Adipose tissue (tissue), 3 donors: ENCODE measurements at regions not wholly inside any gene's neighbourhood (a gene's known extent, or its start where the extent isn't known, plus 50 kb on each side); places are given as distances from the start of the nearest gene placed in this dataset.

Experiments
- H3K27ac ChIP-seq: one replicate; pipeline ENCODE4 v1.5.1; 2013; ENCODE audit warnings: low read depth, low read length
- WGBS, 3 donors: extraction: QIAGEN DNeasy Blood & Tissue Kit; methylation state at CpG; one replicate each; pipeline ENCODE4 v1.1.7; 2013; 5-methylcytosine and 5-hydroxymethylcytosine counted together
- donor health status: healthy with polysubstance abuse.
- donor health status: Bipolar disorder and iron deficiency.
- donor health status: healthy.

DNA sequence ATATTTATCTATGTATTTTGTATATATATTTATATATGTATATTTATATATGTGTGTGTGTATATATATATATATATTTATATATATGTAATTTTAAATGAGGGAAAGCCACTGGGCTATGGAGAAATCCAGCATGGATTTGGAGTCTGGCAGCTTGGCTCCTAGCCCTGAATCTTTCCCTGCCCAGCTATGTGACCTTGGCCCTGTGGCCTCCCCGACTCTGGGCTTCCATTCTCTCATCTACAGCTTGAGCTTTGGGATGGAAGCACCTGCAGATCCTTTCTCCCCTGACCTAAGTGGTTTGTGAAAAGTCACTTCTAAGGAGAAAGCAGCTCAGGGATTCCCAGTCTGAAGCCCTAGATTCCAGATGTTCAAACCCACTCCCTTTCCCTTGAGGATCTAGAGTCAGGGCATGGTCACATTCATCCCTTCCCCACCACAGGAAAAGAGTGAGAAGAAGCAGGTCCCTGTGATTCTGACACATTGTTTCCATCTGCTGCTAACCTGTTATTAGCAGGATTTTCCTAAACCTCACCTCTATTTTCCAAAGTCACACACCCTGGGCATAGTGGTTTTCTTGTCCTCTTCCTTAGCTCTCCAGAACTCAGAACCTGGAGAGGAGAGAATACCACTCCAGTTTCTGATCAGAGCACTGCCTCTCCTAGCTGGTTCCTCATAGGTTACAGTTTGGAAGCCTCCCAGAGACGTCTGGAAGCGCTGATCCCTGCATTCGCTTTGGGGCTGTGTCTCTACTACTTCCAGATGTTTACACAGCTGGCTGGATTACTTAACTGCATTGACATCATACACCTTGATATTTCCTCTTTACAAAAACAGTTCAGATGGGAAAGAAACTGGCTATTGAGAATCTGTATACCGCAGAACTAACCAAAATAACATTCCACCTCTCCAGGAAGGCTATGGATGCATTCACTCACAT lies 327.5 kb upstream of the ZMIZ1 start:
- H3K27ac ChIP-seq = no peak overlapping the region
- 34 to 48% (median 40%) methylated on average over 5 of the region's 5 CpGs for WGBS, 3 donors

DNA sequence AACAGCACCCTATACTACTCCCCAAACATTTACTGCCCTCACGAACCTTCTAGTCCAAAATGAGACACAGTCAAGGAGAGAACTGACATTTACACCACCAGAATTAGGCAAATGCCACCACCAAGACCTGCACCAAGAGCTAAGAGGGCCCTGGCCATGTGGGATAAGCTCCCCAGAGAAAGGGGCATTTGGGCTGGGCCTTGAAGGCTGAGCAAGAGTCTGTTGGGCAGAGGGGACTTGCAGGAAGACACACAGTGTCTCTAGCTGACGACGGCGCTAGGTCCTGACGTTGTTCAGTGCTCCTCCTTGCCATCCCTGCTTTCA lies 326.4 kb upstream of the ZMIZ1 start:
- no peak overlapping the region for H3K27ac ChIP-seq
- 89 to 93% (median 93%) methylated on average over 5 of the region's 5 CpGs for WGBS, 3 donors

DNA sequence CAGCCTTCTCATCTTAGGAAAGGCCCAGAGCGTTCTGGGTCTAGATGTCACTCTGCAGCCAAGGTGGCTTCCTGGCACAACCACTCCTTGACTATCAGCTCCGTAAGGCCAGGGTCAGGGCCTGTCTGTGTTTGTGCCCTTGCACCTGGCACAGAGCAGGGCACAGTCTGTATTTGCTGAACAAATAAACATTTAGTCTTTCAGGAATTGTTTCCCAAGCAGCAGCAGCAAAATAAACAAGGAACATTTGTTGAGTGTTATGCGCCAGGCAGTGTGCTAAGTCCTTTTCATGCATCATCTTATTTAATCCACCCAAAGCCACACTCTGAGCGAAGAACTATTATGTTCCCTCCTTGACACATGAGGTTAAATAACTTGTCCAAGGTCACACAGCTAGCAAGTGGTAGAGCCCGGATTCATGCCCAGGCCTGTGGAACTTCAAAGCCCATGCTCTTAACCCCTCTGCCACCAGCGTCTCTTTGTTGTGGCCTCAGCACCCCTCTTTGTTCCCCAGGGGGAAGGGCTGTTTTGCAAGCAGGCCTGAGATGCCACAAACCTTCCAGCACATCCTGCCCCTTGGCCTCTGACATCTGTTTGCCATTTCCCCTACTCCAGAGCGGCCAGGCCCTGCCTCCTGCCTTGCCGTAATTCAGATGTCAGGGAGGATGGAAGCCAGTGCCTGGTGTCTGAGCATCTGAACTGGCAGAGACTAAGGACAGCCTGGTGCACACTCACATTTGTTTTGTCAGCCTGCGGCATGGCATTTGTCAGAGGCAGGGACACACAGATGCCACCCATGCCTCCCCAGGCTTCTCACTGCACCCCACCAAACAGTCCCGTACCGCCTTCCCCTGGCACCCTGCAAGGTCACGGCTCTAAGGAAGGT lies 325.8 kb upstream of the ZMIZ1 start:
- no peak overlapping the region for H3K27ac ChIP-seq
- 63 to 68% (median 66%) methylated on average over 12 of the region's 12 CpGs for WGBS, 3 donors

DNA sequence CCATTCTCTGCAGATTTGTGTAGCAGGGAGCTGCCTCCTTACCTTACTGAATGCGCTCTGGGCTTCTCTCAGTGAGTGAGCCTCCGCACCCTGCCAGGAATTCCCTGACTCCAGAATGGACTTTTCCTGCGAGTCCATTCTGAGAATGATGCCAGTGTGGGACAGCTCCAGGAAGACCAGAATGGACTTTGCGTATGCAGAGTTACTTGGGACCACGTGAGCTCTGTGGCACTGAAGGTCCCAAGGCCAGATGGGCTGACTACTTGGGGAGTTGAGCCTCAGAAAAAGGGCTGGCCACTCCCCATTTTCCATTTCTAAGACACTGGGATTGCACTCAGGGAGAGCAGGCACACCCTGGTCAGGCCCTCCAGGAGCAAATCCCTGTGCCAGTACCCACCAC lies 324.7 kb upstream of the ZMIZ1 start:
- 79 to 85% (median 84%) methylated on average over 5 of the region's 5 CpGs for WGBS, 3 donors
- no peak overlapping the region for H3K27ac ChIP-seq

DNA sequence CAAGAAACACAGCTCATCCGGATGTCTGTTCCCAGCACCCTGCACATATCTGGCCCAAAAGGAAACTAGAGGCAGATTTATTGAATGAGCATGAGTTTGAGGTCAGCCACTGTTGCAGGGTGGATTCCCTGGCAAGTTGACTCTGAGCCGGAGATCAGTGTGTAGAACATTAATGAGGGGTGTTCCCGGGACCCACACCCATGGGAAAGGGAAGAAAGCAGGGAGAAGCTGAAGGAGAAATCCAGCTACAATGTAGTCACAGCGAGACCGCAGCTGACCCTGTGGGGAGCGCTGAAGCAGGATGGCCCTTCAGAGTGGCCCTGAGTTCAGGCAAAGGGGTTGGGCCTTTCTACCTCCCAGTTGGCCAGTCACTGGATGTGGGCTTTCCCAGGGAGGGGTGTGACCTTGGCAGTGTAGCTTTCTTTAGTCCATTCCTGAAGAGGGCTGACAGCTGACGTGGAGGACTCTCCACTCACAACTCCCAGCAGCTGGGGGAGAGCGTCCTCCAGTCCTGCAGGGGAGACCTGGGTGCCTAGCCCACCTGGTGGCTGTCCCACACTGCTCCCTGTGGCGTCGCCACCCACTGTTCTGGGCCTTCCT lies 324.2 kb upstream of the ZMIZ1 start:
- 42 to 71% (median 53%) methylated on average over 10 of the region's 10 CpGs for WGBS, 3 donors
- H3K27ac ChIP-seq = no peak overlapping the region

DNA sequence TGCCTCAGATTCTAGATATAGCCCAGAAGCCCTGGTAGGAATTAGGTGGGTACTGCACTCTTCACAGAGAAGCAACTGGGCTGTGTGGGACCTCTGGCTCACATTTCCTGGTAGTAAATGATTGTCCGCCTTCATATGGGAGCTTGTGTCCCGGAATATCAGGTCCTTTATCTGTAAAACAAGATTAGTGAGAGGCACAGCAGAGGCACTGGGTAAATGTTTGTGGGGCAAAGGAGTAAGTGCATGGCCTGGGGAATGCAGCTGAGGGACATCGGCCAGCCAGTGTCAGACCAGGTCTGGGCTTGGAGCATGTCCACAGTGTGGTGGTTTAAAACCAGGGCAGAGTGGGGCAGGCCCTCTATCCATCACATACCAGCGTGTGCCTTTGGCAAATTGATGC lies 323.3 kb upstream of the ZMIZ1 start:
- H3K27ac ChIP-seq = no peak overlapping the region
- 35 to 90% (median 74%) methylated on average over 4 of the region's 4 CpGs for WGBS, 3 donors

DNA sequence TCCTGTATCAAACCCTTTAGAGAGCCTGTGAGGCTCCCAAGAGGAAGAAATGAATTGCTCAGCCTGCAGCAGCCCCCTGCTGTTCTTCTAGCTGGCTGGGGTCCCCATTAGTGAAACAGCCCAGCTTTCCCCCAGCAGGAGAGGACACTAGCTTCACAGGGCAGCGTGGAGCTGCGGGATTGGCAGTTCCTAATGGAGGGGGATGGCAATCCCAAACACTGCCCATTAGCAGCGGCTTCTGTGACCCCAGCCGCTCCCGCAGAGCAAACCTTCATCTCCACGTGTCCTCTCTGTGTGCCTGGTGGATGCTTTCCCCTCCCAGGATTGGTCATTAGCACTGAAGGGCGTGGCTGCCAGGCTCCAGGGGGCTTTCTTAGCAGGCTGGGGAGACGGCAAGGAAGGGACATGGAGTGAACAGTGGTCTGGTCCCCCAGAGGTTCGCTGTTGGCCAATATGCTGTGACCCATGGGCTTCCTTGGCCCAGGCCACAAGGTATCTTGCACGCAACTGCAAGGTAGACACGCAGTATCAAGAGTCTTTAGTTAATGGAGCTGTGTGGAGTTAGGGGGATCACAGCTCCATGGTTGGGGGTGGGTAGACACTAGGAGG lies 322.5 kb upstream of the ZMIZ1 start:
- H3K27ac ChIP-seq = no peak overlapping the region
- 94 to 98% (median 95%) methylated on average over 11 of the region's 11 CpGs for WGBS, 3 donors

DNA sequence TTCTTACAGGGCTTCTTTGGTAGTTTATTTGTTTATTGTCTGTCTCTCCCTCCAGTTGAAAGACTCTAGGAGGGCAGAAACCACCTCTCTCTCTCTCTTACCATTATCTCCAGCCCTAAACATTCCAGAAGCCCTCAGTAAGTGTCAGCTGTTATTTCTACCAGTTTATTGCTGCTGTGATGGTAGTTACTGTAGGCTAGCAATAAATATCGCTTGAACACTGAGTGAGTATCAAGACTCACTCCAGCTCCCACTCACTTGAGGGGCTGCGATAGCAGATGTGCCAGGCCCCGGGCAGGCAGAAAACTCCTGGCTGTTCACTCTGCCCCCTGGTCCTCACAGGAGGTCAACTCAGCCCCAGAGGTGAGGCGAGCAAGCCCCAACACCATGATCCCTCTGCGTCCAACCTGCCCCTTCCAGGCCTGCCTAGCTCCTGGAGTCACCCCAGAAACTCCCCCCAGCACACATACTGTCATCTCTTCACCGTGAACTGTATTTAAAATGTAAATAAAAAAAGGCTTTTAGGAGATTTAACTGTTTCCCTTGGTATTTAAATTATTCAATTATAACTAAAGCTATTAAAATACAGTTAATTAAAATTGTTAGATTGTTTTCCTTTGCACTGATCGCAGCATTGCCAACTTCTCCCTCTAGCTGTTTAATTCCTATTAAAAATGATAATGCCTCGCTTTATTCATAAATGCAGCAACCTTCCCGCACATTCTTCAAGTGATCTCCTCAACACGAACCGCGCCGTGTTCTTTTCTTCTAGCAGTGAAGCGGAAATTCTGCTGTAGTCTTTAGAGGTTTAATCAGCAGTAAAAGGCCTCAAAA lies 321.1 kb upstream of the ZMIZ1 start:
- H3K27ac ChIP-seq = no peak overlapping the region
- 92 to 98% (median 95%) methylated on average over 14 of the region's 14 CpGs for WGBS, 3 donors

DNA sequence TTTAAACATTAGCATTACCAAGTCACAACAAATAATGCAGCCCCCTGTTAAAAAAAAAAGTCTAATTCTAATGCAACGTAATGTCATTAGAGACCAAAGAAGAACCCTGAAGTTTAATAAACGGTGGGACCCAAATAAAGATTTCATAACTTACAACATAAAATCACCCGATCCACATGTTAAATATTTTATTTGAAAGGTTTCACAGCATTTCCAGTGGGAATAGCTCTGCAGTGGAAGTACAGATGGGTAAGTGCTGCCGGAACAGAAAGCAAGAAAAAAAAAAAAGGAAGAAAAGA lies 320.6 kb upstream of the ZMIZ1 start:
- no peak overlapping the region for H3K27ac ChIP-seq
- WGBS, 3 donors = 70 to 89% (median 74%) methylated on average over 4 of the region's 4 CpGs

DNA sequence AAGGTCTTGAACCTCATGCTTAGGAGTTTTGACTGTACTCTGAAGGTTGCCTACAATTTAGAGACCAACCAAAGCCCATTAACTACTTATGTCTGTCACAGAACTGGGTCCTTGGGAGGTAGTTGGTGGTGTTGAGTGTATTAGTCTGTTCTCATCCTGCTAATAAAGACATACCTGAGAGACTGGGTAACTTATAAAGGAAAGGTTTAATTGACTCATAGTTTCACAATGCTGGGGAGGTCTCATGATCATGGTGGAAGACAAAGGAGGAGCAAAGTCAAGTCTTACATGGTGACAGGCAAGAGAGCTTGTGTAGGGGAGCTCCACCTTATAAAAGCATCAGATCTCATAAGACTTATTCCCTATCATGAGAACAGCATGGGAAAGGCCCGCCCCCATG lies 319.6 kb upstream of the ZMIZ1 start:
- no peak overlapping the region for H3K27ac ChIP-seq
- 96 to 100% (median 97%) methylated on average over 1 of the region's 1 CpG for WGBS, 3 donors

DNA sequence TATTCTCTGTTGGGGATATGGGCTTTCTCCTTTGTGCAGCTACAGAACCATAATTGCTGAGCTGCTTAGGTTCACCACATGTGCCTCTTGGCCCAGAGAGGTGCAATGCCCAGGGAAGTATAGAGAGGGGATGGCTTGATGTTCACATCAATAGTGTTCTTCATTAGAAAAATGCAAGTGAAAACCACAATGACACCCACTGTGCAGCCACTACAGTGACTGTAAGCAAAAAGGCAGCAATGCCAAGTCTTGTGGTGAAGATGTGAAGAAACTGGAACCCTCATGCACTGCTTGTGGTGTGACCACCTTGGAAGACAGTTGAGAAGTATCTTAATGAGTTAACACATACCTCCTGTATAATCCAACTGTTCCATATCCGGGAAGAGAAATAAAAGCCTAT lies 318.9 kb upstream of the ZMIZ1 start:
- H3K27ac ChIP-seq = no peak overlapping the region
- 86 to 91% (median 90%) methylated on average over 1 of the region's 1 CpG for WGBS, 3 donors

DNA sequence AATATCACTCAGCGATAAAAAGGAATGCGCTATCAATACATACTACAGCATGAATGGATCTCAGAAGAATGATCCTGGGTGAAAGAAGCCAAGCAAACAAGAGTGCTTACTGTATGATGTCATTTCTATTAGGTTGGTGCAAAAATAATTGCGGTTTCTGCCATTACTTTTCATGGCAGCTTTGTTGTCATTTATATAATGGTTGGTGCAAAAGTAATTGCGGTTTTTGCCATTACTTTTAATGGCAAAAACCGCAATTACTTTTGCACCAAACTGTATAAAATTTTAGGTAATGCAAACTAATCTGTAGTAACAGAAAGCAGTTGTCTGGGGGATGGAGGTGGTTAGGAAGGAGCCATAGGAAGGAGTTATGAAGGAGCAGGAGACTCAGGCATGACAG lies 318.3 kb upstream of the ZMIZ1 start:
- 74 to 75% (median 75%) methylated on average over 5 of the region's 5 CpGs for WGBS, 3 donors

DNA sequence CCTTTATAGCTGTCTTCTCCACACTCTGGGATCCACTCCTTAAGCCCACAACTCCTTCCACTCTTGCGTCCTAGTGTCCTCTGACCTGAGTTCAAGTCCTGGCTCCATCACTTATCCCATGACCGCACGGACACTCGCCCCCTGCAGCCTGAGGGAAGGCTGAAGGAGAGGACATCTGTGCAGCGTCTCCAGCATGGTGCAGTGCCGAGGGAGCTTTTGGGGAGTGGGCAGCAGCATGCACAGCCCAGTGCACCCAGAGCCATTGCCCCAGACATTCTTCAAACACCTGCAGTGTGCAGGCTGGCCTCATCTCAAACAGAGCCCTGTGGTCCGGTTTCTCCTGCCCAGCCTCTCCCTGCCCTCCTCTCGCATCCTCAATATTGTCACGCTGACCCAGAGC lies 317.1 kb upstream of the ZMIZ1 start:
- 91% methylated on average over 9 of the region's 9 CpGs for WGBS, 3 donors
- H3K27ac ChIP-seq = no peak overlapping the region

More for the DNA sequence above, 318.3 kb upstream of the ZMIZ1 start:
- no peak overlapping the region for H3K27ac ChIP-seq

DNA sequence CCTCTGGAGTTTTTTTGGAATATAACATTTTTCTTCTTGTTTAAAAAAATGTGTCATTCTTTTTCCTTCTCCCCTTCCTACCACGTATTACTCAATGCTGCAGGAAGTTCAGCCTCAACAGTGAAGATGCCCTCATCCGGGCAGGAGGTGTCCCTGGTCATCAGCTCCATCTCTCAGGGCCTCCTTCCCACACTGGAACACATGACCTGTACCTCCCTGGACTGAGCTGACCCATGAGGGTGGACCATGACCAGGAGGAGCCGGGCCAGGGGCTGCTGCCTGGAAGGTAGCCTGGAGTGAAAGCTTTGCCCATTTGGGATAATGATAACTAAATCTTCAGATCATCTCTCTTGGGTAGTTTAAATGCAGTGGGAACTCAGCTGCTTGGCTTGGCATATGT lies 316.5 kb upstream of the ZMIZ1 start:
- no peak overlapping the region for H3K27ac ChIP-seq
- 54 to 85% (median 56%) methylated on average over 3 of the region's 3 CpGs for WGBS, 3 donors

DNA sequence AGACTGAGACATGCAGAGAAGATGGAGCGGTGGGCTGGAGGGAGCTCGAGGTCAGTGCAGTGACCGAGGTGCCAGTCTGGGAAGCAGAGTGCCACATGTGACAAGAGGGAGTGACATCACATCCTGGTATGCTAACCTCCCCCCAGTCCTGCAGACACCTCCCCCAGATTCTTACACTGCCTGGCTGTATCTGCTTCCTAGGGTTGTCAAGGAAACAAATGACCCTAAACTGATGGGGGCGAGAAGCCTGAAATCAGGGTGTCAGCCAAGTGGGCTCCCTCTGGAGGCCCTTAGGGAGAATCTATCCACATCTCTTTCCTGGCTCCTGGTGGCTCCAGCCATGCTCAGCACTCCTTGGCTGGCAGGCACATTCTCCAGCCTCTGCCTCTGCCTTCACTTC lies 316.1 kb upstream of the ZMIZ1 start:
- 84 to 92% (median 85%) methylated on average over 4 of the region's 4 CpGs for WGBS, 3 donors
- no peak overlapping the region for H3K27ac ChIP-seq

DNA sequence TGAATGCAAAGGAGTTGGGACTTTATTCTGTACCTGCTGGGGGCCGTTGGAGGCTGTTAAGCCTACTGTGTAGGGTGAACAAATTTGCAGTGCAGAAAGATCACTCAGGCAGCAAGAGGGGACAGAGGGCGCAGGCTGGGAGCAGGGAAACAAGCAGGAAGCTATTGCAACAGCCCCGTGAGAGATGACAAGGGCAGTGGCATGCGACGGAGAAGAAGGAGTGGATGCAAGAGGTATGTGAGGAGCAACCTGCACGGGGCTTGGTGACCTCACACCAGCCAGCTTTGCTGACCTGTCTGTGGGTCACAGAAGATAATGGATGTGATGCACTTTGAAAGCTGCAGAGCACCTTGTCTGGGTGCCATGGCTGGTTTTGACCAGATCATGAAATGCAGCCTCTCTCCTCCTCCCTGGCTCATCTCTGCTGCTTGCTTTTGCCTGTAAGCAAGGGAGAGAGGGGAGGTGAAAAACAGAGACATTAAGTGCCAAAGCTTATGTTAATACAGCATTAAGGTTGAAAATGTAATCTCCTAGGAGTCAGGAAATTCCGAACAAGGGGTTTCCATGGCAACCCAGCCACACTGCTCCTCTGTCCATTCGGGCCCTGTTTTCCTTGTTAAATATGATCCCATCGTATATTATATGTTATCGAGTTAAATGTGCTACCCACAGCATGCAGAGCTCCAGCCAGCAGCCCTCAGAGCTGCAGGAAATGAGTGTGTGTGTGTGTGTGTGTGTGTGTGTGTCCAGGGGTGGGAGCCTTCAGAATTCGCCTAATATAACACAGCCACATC lies 314.3 kb upstream of the ZMIZ1 start:
- H3K27ac ChIP-seq = no peak overlapping the region
- WGBS, 3 donors = 32 to 62% (median 32%) methylated on average over 11 of the region's 11 CpGs

DNA sequence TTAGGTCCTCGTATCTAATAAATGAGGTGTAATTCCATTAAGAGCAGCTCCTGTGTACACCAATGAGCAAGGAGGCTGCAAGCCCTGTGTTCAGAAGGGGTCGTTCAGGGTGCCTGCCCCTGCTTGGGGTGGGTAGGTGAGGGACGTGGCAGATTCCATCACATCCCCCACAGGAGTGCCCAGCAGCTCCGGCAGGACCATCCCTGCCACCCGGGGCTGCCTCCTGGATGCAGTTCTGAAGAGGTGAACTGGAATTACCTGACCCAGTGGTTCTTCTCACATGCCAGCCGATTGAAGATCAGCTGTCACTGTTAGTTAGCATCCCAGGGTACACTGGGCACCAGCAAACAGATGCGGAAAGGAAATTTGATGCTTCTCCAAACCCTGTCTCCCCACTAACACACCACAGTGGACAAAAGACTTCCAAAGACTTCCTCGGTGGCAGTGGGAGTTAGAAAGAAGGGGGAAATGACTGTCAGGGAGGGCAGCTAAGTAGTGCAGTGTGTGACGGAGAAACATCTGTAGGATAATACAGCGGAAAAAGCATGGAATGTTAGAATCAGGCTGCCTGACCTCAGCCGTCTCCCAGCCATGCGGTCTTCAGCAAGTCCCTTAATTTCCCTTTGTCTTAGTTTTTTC lies 313.6 kb upstream of the ZMIZ1 start:
- no peak overlapping the region for H3K27ac ChIP-seq
- 81 to 85% (median 82%) methylated on average over 12 of the region's 12 CpGs for WGBS, 3 donors
